ENCODE measurements at regions not wholly inside any gene's neighbourhood (a gene's known extent, or its start where the extent isn't known, plus 50 kb on each side); places are given as distances from the start of the nearest gene placed in this dataset.

GRCh38 chr7:41501466-41501865, 201.4 kb downstream of the INHBA start:
- DNase-seq (ENCODE audit: extremely low read depth, low read depth): no peak
- H3K4me3 ChIP-seq (replicated peaks; ENCODE audit: low read depth, low read length): no peak overlapping the region
- TF ChIP-seq, protein P1, sequence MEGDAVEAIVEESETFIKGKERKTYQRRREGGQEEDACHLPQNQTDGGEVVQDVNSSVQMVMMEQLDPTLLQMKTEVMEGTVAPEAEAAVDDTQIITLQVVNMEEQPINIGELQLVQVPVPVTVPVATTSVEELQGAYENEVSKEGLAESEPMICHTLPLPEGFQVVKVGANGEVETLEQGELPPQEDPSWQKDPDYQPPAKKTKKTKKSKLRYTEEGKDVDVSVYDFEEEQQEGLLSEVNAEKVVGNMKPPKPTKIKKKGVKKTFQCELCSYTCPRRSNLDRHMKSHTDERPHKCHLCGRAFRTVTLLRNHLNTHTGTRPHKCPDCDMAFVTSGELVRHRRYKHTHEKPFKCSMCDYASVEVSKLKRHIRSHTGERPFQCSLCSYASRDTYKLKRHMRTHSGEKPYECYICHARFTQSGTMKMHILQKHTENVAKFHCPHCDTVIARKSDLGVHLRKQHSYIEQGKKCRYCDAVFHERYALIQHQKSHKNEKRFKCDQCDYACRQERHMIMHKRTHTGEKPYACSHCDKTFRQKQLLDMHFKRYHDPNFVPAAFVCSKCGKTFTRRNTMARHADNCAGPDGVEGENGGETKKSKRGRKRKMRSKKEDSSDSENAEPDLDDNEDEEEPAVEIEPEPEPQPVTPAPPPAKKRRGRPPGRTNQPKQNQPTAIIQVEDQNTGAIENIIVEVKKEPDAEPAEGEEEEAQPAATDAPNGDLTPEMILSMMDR (IDR thresholded peaks at IDR 0.05; ENCODE audit: low read depth, low read length, missing control alignments): no peak

DNA sequence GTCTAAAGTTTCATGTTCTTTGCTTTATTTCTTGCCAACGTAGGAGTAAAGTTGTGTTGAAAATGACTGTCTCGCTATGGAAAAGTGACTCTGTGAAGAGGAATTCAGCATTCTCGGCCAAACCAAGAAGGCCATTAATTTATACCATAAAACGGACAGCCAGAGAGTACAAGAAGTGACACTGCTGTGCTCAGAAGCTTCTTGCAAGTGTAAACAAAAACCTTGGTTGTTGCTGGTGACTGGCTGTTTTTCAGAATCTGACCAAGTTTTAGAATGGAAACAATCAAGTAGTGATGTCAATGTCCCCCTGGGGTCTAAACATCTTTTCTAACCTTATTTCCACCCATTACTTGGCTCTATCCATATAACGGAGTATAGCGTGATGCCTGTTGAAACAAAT, 201.9 kb downstream of the INHBA start:
- no peak for DNase-seq (ENCODE audit: extremely low read depth, low read depth)
- TF ChIP-seq, protein P1 (IDR thresholded peaks at IDR 0.05; ENCODE audit: low read depth, low read length, missing control alignments): no peak
- no peak overlapping the region for H3K4me3 ChIP-seq (replicated peaks; ENCODE audit: low read depth, low read length)

- DNase-seq (ENCODE audit: extremely low read depth, low read depth): no peak
- TF ChIP-seq, protein P1 (IDR thresholded peaks at IDR 0.05; ENCODE audit: low read depth, low read length, missing control alignments): no peak
- H3K4me3 ChIP-seq (replicated peaks; ENCODE audit: low read depth, low read length): no peak overlapping the region
Observed at GRCh38 chr7:41492603-41493002, 210.3 kb downstream of the INHBA start.

GRCh38 chr7:41491883-41492471, 210.9 kb downstream of the INHBA start:
- TF ChIP-seq, protein P1 (IDR thresholded peaks at IDR 0.05; ENCODE audit: low read depth, low read length, missing control alignments): no peak
- no peak for DNase-seq (ENCODE audit: extremely low read depth, low read depth)
- no peak overlapping the region for H3K4me3 ChIP-seq (replicated peaks; ENCODE audit: low read depth, low read length)

DNA sequence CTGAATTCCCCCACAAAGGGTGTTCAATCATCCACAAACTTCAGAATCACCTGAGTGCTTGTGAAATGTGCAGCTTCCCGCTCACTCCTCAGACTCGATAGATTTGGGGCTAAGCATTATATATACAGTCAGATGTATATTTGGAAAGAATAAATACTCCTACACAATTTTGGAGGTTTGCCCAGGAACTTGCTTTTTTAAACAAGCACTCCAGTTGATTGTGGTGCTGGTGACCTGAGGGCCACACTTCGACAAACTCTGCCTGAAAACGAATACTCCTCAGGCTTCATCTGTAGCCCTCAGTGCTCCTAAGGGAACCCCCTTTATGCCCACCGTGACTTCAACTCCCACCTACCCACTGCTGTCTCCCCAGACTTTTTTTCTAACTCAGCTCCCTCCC, 211.6 kb downstream of the INHBA start:
- TF ChIP-seq, protein P1 (IDR thresholded peaks at IDR 0.05; ENCODE audit: low read depth, low read length, missing control alignments): no peak

DNA sequence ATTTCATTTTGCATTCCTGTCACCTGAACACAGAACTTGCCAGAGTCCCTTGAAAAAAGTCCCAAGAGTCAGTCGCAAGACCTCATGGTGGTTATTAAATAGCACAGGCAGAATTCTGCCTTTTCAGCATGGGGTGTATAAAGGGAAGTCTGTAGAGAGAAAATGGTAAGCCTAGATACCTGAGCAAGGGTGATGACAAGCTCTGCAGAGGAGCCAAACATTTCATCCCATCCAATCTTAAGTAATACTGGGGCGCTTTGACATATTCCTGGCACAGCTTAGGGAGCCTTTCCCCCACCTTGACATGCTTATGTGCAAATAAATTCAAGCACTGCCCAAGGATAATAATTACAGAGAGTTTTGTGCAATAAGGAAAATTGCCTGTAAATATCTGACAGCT, 213.0 kb downstream of the INHBA start:
- H3K4me3 ChIP-seq (replicated peaks; ENCODE audit: low read depth, low read length): no peak overlapping the region
- TF ChIP-seq, protein P1 (IDR thresholded peaks at IDR 0.05; ENCODE audit: low read depth, low read length, missing control alignments): no peak
- no peak for DNase-seq (ENCODE audit: extremely low read depth, low read depth)

More for the DNA sequence above, 211.6 kb downstream of the INHBA start:
- DNase-seq (ENCODE audit: extremely low read depth, low read depth): no peak
- H3K4me3 ChIP-seq (replicated peaks; ENCODE audit: low read depth, low read length): no peak overlapping the region

Data from HFF-Myc (cell line).